H1 (cell line): ENCODE measurements at regions not wholly inside any gene's neighbourhood (a gene's known extent, or its start where the extent isn't known, plus 50 kb on each side); places are given as distances from the start of the nearest gene placed in this dataset.

Experiments used
- CHD7 ChIP-seq: fragments of 300-600 bp; sonication (generic); IDR thresholded peaks from 2 replicates; pipeline ENCODE4 v1.7.1; 2012; ENCODE audit warnings: low read length, moderate library complexity, mild to moderate bottlenecking, inconsistent platforms; ENCODE audit not compliant: insufficient replicate concordance
- EGR1 ChIP-seq: IDR thresholded peaks from 2 replicates; pipeline ENCODE4 v1.6.1; 2011; ENCODE audit warnings: low read depth, low read length, borderline replicate concordance
- GTF2F1 ChIP-seq: IDR thresholded peaks from 2 replicates; pipeline ENCODE4 v1.6.1; 2012; ENCODE audit warnings: low read depth, low read length, improper control_type of control experiment, borderline replicate concordance
- HDAC6 ChIP-seq: IDR thresholded peaks from one replicate; pipeline ENCODE4 v1.7.1; 2012; ENCODE audit warnings: low read depth, mild to moderate bottlenecking, inconsistent platforms, low read length, moderate library complexity
- RXRA ChIP-seq: IDR thresholded peaks from 2 replicates; pipeline ENCODE4 v1.6.1; 2011; ENCODE audit warnings: low read depth, mild to moderate bottlenecking, low read length, moderate library complexity; ENCODE audit not compliant: insufficient read depth
- SUZ12 ChIP-seq: fragments of 200-600 bp; sonication (generic); IDR thresholded peaks from 2 replicates; pipeline ENCODE4 v1.6.1; 2012; ENCODE audit warnings: mild to moderate bottlenecking, inconsistent platforms, low read length, moderate library complexity, mixed read lengths

GRCh38 chr6:8336406-8337057 lies 98.8 kb downstream of the SLC35B3 start (continued):
- TF ChIP-seq CHD7 (no peak), HDAC6 (no peak), SUZ12 (no peak), GTF2F1 (no peak), EGR1 (no peak), RXRA (no peak)
